ENCODE measurements at regions not wholly inside any gene's neighbourhood (a gene's known extent, or its start where the extent isn't known, plus 50 kb on each side); places are given as distances from the start of the nearest gene placed in this dataset.

- TF ChIP-seq CTCF (conservative IDR thresholded peaks at IDR 0.05; ENCODE audit: low read depth, low read length) = no peak
- no peak for TF ChIP-seq EZH2 (IDR thresholded peaks at IDR 0.05; ENCODE audit: low read length, unreplicated experiment)
- TF ChIP-seq EZH2phosphoT487 (IDR thresholded peaks at IDR 0.05; ENCODE audit: borderline replicate concordance, low read length) = no peak
Measured at GRCh38 chr9:21683484-21684175, 118.8 kb upstream of the MTAP start.

Measured in PC-3 (cell line).